ENCODE measurements at regions not wholly inside any gene's neighbourhood (a gene's known extent, or its start where the extent isn't known, plus 50 kb on each side); places are given as distances from the start of the nearest gene placed in this dataset.

- TF ChIP-seq GATA3 (IDR thresholded peaks at IDR 0.05; ENCODE audit: low read depth, low read length) (no peak), GATA2 (IDR thresholded peaks at IDR 0.05; ENCODE audit: low read depth, low read length) (no peak)
Observed at GRCh38 chr16:77077256-77077922, 113.6 kb upstream of the MON1B start.
